Neural cell (in vitro differentiated cells): ENCODE measurements at regions not wholly inside any gene's neighbourhood (a gene's known extent, or its start where the extent isn't known, plus 50 kb on each side); places are given as distances from the start of the nearest gene placed in this dataset.

Experiments used
- EP300 ChIP-seq: fragments of 450-650 bp; conservative IDR thresholded peaks from 2 replicates; pipeline ENCODE4 v1.6.1; 2014; ENCODE audit warnings: antibody characterized with exemption, mild to moderate bottlenecking, moderate library complexity; ENCODE audit not compliant: poor library complexity, severe bottlenecking
- EZH2 ChIP-seq: fragments of 200-600, 300-800 bp; shearing (Covaris generic), sonication (generic); IDR thresholded peaks from 2 replicates; pipeline ENCODE4 v1.6.1; 2014; ENCODE audit warnings: antibody characterized with exemption, low read length, borderline replicate concordance, mild to moderate bottlenecking; ENCODE audit not compliant: insufficient read depth, poor library complexity, severe bottlenecking
- MXI1 ChIP-seq: fragments of 450-650 bp; conservative IDR thresholded peaks from 2 replicates; pipeline ENCODE4 v1.6.1; 2014; ENCODE audit warnings: antibody characterized with exemption, mild to moderate bottlenecking; ENCODE audit not compliant: poor library complexity, severe bottlenecking
- POLR2AphosphoS5 ChIP-seq: IDR thresholded peaks from 2 replicates; pipeline ENCODE4 v1.6.1; 2012
- RAD21 ChIP-seq: fragments of 450-650 bp; conservative IDR thresholded peaks from 2 replicates; pipeline ENCODE4 v1.6.1; 2014; ENCODE audit warnings: antibody characterized with exemption, mild to moderate bottlenecking, moderate library complexity
- REST ChIP-seq: IDR thresholded peaks from 2 replicates; pipeline ENCODE4 v1.6.1; 2012; ENCODE audit warnings: borderline replicate concordance
- TAF1 ChIP-seq: IDR thresholded peaks from 2 replicates; pipeline ENCODE4 v1.6.1; 2012; ENCODE audit warnings: low read depth
- TF ChIP-seq, protein P1 (sequence below): fragments of 450-650 bp; IDR thresholded peaks from 2 replicates; pipeline ENCODE4 v1.5.1; 2014; ENCODE audit warnings: antibody characterized with exemption, mild to moderate bottlenecking, moderate library complexity; ENCODE audit not compliant: poor library complexity, severe bottlenecking

DNA sequence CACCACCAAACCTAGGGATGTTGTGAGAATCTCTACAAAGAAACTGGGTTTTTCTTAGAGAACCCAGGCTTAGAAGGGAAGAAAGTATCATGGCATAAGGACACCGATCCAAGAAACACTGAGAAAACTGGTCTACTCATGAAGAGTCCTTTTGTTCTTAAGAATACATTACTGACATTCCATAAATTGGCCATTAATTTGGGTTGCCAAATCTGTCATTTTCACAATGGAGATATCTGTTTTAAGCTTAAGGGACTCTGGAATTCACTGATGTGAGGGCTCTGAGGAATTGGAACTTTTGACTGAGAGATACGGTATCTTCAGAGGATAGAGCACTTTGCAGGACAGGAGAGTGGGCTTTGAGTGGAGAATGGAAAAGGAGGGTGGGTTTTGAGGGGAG, 315.3 kb upstream of the ZNF608 start:
- TF ChIP-seq, protein P1, sequence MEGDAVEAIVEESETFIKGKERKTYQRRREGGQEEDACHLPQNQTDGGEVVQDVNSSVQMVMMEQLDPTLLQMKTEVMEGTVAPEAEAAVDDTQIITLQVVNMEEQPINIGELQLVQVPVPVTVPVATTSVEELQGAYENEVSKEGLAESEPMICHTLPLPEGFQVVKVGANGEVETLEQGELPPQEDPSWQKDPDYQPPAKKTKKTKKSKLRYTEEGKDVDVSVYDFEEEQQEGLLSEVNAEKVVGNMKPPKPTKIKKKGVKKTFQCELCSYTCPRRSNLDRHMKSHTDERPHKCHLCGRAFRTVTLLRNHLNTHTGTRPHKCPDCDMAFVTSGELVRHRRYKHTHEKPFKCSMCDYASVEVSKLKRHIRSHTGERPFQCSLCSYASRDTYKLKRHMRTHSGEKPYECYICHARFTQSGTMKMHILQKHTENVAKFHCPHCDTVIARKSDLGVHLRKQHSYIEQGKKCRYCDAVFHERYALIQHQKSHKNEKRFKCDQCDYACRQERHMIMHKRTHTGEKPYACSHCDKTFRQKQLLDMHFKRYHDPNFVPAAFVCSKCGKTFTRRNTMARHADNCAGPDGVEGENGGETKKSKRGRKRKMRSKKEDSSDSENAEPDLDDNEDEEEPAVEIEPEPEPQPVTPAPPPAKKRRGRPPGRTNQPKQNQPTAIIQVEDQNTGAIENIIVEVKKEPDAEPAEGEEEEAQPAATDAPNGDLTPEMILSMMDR: no peak
- no peak for TF ChIP-seq TAF1
- no peak for TF ChIP-seq POLR2AphosphoS5
- no peak for TF ChIP-seq EZH2
- no peak for TF ChIP-seq REST
- no peak for TF ChIP-seq MXI1
- TF ChIP-seq RAD21: no peak
- TF ChIP-seq EP300: no peak
